DND-41 (cell line): ENCODE measurements at regions not wholly inside any gene's neighbourhood (a gene's known extent, or its start where the extent isn't known, plus 50 kb on each side); places are given as distances from the start of the nearest gene placed in this dataset.

ENCODE experiments used
- EZH2 ChIP-seq: IDR thresholded peaks from 3 replicates; pipeline ENCODE4 v1.6.1; 2012; ENCODE audit warnings: borderline replicate concordance, low read depth, mild to moderate bottlenecking, moderate library complexity, low read length, inconsistent platforms; ENCODE audit not compliant: severe bottlenecking
- TF ChIP-seq, protein P1 (sequence below): IDR thresholded peaks from 2 replicates; pipeline ENCODE4 v1.5.1; 2012; ENCODE audit warnings: borderline replicate concordance, low read length, moderate library complexity, mild to moderate bottlenecking; ENCODE audit not compliant: poor library complexity, severe bottlenecking; ENCODE audit errors: extremely low read depth

DNA sequence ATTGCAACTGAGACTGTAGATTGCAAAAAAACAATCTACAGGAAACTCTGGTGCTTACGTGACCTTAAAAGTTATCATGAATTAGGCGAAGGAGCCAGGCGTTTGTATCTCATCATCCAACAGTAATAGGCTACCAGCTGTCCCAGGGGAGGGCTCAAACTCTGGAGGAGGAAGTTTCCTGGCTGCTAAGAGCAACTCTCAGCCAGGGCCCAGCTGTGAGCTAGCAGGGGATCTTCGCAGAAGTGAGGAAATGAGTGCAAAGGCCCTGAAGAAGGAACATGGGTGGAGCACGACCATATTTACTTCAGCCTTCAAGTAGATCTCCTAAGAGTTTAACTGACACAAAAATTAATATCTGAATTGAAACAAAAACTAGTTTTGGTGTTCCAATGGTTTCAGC lies 686.9 kb upstream of the MAP3K7 start:
- TF ChIP-seq, protein P1, sequence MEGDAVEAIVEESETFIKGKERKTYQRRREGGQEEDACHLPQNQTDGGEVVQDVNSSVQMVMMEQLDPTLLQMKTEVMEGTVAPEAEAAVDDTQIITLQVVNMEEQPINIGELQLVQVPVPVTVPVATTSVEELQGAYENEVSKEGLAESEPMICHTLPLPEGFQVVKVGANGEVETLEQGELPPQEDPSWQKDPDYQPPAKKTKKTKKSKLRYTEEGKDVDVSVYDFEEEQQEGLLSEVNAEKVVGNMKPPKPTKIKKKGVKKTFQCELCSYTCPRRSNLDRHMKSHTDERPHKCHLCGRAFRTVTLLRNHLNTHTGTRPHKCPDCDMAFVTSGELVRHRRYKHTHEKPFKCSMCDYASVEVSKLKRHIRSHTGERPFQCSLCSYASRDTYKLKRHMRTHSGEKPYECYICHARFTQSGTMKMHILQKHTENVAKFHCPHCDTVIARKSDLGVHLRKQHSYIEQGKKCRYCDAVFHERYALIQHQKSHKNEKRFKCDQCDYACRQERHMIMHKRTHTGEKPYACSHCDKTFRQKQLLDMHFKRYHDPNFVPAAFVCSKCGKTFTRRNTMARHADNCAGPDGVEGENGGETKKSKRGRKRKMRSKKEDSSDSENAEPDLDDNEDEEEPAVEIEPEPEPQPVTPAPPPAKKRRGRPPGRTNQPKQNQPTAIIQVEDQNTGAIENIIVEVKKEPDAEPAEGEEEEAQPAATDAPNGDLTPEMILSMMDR = no peak
- TF ChIP-seq EZH2 = no peak
